IPS DF 4.7 (cell line): ENCODE measurements at regions not wholly inside any gene's neighbourhood (a gene's known extent, or its start where the extent isn't known, plus 50 kb on each side); places are given as distances from the start of the nearest gene placed in this dataset.

Experiments used
- DNase-seq: peaks from one replicate; pipeline ENCODE4 v3.0.0-alpha.2; 2013; ENCODE audit warnings: low spot score; ENCODE audit errors: extremely low read depth

GRCh38 chr7:38002689-38003088 is 82.2 kb downstream of the EPDR1 start:
- no peak for DNase-seq

- DNase-seq = no peak
Measured at GRCh38 chr7:38006559-38006958, 86.1 kb downstream of the EPDR1 start.

GRCh38 chr7:38007096-38007495 is 86.7 kb downstream of the EPDR1 start:
- DNase-seq = no peak

- no peak for DNase-seq
Measured at GRCh38 chr7:38013246-38013645, 92.8 kb downstream of the EPDR1 start.

GRCh38 chr7:38016567-38016966 is 96.1 kb downstream of the EPDR1 start:
- no peak for DNase-seq

- no peak for DNase-seq
Measured at GRCh38 chr7:38017320-38017719, 96.9 kb downstream of the EPDR1 start.

GRCh38 chr7:38020121-38020785 is 99.8 kb downstream of the EPDR1 start:
- no peak for DNase-seq

- DNase-seq = no peak
Measured at GRCh38 chr7:38021892-38022291, 101.5 kb downstream of the EPDR1 start.

GRCh38 chr7:38025815-38026214 is 105.4 kb downstream of the EPDR1 start:
- DNase-seq = no peak

GRCh38 chr7:38027884-38028455 is 107.5 kb downstream of the EPDR1 start:
- no peak for DNase-seq

- no peak for DNase-seq
Measured at GRCh38 chr7:38034062-38034908, 113.8 kb downstream of the EPDR1 start.

- no peak for DNase-seq
Measured at GRCh38 chr7:38040831-38041230, 120.4 kb downstream of the EPDR1 start.

GRCh38 chr7:38049679-38050078 is 128.4 kb upstream of the STARD3NL start:
- no peak for DNase-seq

- no peak for DNase-seq
Measured at GRCh38 chr7:38051311-38051710, 126.7 kb upstream of the STARD3NL start.

- DNase-seq = no peak
Measured at GRCh38 chr7:38051786-38052185, 126.3 kb upstream of the STARD3NL start.

- no peak for DNase-seq
Measured at GRCh38 chr7:38052786-38053185, 125.3 kb upstream of the STARD3NL start.

GRCh38 chr7:38054199-38054598 is 123.8 kb upstream of the STARD3NL start:
- no peak for DNase-seq

GRCh38 chr7:38057829-38058228 is 120.2 kb upstream of the STARD3NL start:
- no peak for DNase-seq

GRCh38 chr7:38060116-38060515 is 117.9 kb upstream of the STARD3NL start:
- DNase-seq = no peak

GRCh38 chr7:38060637-38061036 is 117.4 kb upstream of the STARD3NL start:
- DNase-seq = no peak

GRCh38 chr7:38066391-38066790 is 111.7 kb upstream of the STARD3NL start:
- DNase-seq = no peak

GRCh38 chr7:38068461-38068860 is 109.6 kb upstream of the STARD3NL start:
- DNase-seq = no peak

- no peak for DNase-seq
Measured at GRCh38 chr7:38069052-38069451, 109.0 kb upstream of the STARD3NL start.
